ENCODE measurements at regions not wholly inside any gene's neighbourhood (a gene's known extent, or its start where the extent isn't known, plus 50 kb on each side); places are given as distances from the start of the nearest gene placed in this dataset.

DNA sequence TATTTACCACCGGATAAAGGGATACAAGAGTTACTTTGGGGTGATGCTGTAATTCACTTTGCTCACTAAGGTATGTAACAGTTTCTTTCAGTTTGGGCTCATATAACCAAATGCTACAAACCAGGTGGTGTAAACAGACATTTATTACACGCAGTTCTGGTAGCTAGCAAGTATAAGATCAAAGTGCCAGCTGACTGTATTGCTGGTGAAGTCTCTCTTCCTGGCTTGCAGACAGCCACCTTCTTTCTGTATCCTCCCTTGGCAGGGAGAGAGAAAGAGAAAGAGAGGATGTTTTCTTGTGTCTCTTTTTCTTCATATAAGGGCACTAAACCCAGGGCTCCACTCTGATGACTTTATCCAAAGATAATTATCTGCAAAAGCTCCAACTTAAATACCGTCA is 552.5 kb upstream of the FTMT start:
- H3K4me3 ChIP-seq (ENCODE audit: low read depth, low read length), result no peak overlapping the region
- no peaks in the 10 kb centered on the region for H3K9me3 ChIP-seq (ENCODE audit: control insufficient read depth, insufficient read depth, low read depth, low read length)
- no peak overlapping the region for H3K27ac ChIP-seq (ENCODE audit: extremely low read depth, low read depth, low read length)
- ChIA-PET POLR2A (no interaction called here), CTCF (no interaction called here)
- TF ChIP-seq ZNF558 (tag by site-specific recombination; IDR thresholded peaks at IDR 0.05) (no peak), SP7 (tag by site-specific recombination; IDR thresholded peaks at IDR 0.05) (no peak), ZNF791 (tag by site-specific recombination; IDR thresholded peaks at IDR 0.05) (no peak), RBAK (tag by site-specific recombination; IDR thresholded peaks at IDR 0.05) (no peak), ZNF785 (tag by site-specific recombination; IDR thresholded peaks at IDR 0.05) (no peak), ZNF555 (tag by site-specific recombination; conservative IDR thresholded peaks at IDR 0.05) (no peak), EGR2 (tag by site-specific recombination; IDR thresholded peaks at IDR 0.05; ENCODE audit: low read depth) (no peak), ZNF529 (tag by site-specific recombination; IDR thresholded peaks at IDR 0.05; ENCODE audit: insufficient replicate concordance) (no peak), ZFHX2 (tag by site-specific recombination; conservative IDR thresholded peaks at IDR 0.05) (no peak), ZNF747 (tag by site-specific recombination; IDR thresholded peaks at IDR 0.05) (no peak), ZNF830 (tag by site-specific recombination; IDR thresholded peaks at IDR 0.05; ENCODE audit: low read depth) (no peak)
- TF ChIP-seq, protein P1, sequence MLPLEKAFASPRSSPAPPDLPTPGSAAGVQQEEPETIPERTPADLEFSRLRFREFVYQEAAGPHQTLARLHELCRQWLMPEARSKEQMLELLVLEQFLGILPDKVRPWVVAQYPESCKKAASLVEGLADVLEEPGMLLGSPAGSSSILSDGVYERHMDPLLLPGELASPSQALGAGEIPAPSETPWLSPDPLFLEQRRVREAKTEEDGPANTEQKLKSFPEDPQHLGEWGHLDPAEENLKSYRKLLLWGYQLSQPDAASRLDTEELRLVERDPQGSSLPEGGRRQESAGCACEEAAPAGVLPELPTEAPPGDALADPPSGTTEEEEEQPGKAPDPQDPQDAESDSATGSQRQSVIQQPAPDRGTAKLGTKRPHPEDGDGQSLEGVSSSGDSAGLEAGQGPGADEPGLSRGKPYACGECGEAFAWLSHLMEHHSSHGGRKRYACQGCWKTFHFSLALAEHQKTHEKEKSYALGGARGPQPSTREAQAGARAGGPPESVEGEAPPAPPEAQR (tag by site-specific recombination; IDR thresholded peaks at IDR 0.05), result no peak
- TF ChIP-seq, protein P2, sequence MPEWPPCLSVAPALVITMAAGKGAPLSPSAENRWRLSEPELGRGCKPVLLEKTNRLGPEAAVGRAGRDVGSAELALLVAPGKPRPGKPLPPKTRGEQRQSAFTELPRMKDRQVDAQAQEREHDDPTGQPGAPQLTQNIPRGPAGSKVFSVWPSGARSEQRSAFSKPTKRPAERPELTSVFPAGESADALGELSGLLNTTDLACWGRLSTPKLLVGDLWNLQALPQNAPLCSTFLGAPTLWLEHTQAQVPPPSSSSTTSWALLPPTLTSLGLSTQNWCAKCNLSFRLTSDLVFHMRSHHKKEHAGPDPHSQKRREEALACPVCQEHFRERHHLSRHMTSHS (tag by site-specific recombination; IDR thresholded peaks at IDR 0.05), result no peak
- TF ChIP-seq, protein P3, sequence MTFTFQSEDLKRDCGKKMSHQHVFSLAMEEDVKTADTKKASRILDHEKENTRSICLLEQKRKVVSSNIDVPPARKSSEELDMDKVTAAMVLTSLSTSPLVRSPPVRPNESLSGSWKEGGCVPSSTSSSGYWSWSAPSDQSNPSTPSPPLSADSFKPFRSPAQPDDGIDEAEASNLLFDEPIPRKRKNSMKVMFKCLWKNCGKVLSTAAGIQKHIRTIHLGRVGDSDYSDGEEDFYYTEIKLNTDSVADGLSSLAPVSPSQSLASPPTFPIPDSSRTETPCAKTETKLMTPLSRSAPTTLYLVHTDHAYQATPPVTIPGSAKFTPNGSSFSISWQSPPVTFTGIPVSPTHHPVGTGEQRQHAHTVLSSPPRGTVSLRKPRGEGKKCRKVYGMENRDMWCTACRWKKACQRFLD (tag by site-specific recombination; IDR thresholded peaks at IDR 0.05), result no peak
- TF ChIP-seq, protein P4, sequence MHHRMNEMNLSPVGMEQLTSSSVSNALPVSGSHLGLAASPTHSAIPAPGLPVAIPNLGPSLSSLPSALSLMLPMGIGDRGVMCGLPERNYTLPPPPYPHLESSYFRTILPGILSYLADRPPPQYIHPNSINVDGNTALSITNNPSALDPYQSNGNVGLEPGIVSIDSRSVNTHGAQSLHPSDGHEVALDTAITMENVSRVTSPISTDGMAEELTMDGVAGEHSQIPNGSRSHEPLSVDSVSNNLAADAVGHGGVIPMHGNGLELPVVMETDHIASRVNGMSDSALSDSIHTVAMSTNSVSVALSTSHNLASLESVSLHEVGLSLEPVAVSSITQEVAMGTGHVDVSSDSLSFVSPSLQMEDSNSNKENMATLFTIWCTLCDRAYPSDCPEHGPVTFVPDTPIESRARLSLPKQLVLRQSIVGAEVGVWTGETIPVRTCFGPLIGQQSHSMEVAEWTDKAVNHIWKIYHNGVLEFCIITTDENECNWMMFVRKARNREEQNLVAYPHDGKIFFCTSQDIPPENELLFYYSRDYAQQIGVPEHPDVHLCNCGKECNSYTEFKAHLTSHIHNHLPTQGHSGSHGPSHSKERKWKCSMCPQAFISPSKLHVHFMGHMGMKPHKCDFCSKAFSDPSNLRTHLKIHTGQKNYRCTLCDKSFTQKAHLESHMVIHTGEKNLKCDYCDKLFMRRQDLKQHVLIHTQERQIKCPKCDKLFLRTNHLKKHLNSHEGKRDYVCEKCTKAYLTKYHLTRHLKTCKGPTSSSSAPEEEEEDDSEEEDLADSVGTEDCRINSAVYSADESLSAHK (tag by site-specific recombination; IDR thresholded peaks at IDR 0.05), result no peak
- TF ChIP-seq, protein P5, sequence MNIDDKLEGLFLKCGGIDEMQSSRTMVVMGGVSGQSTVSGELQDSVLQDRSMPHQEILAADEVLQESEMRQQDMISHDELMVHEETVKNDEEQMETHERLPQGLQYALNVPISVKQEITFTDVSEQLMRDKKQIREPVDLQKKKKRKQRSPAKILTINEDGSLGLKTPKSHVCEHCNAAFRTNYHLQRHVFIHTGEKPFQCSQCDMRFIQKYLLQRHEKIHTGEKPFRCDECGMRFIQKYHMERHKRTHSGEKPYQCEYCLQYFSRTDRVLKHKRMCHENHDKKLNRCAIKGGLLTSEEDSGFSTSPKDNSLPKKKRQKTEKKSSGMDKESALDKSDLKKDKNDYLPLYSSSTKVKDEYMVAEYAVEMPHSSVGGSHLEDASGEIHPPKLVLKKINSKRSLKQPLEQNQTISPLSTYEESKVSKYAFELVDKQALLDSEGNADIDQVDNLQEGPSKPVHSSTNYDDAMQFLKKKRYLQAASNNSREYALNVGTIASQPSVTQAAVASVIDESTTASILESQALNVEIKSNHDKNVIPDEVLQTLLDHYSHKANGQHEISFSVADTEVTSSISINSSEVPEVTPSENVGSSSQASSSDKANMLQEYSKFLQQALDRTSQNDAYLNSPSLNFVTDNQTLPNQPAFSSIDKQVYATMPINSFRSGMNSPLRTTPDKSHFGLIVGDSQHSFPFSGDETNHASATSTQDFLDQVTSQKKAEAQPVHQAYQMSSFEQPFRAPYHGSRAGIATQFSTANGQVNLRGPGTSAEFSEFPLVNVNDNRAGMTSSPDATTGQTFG (tag by site-specific recombination; IDR thresholded peaks at IDR 0.05; ENCODE audit: borderline replicate concordance), result no peak
- H3K36me3 ChIP-seq (ENCODE audit: control insufficient read depth in 2 of 2, insufficient read depth in 1 of 2, low read length in 2 of 2), result no peaks in the 10 kb centered on the region
- H3K4me1 ChIP-seq (ENCODE audit: control insufficient read depth, insufficient read depth, low read length), result no peaks in the 10 kb centered on the region

DNA sequence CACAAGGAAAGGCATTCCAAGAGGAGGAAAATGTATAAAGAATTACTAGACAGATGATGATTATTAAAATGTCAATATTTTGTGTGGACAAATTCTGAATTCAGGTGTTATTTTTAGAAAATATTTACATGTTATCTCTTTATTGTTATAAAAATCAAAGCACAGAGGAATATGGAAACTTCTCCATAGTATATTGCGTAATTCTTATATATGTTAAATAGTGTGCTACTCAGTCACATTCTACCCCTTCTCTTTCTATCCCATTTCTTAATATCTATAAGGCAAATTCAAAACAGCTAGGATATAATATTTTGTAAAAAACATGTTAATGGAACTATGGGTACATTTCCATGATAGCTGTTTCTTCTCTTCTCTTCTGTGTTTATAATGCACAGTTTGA is 546.8 kb upstream of the FTMT start:
- POLR2A ChIA-PET, result no interaction called here
- CTCF ChIA-PET, result interaction anchor here (0.6 kb wide), 2 partner anchors 8 to 1057 kb away, joined by 3 to 4 read pairs; no protein-coding TSS in a partner anchor
- no peaks in the 10 kb centered on the region for H3K9me3 ChIP-seq (ENCODE audit: control insufficient read depth, insufficient read depth, low read depth, low read length)
- no peak overlapping the region for H3K4me3 ChIP-seq (ENCODE audit: low read depth, low read length)
- H3K36me3 ChIP-seq (ENCODE audit: control insufficient read depth in 2 of 2, insufficient read depth in 1 of 2, low read length in 2 of 2), result no peaks in the 10 kb centered on the region
- TF ChIP-seq ZBTB7A (tag by site-specific recombination; IDR thresholded peaks at IDR 0.05; ENCODE audit: low read depth) (no peak), ZNF169 (tag by site-specific recombination; IDR thresholded peaks at IDR 0.05) (no peak), ZNF600 (tag by site-specific recombination; IDR thresholded peaks at IDR 0.05) (no peak), ZNF837 (tag by site-specific recombination; IDR thresholded peaks at IDR 0.05) (no peak), SP2 (tag by site-specific recombination; IDR thresholded peaks at IDR 0.05) (no peak), ZBTB48 (tag by site-specific recombination; IDR thresholded peaks at IDR 0.05) (no peak)
- TF ChIP-seq, protein P6, sequence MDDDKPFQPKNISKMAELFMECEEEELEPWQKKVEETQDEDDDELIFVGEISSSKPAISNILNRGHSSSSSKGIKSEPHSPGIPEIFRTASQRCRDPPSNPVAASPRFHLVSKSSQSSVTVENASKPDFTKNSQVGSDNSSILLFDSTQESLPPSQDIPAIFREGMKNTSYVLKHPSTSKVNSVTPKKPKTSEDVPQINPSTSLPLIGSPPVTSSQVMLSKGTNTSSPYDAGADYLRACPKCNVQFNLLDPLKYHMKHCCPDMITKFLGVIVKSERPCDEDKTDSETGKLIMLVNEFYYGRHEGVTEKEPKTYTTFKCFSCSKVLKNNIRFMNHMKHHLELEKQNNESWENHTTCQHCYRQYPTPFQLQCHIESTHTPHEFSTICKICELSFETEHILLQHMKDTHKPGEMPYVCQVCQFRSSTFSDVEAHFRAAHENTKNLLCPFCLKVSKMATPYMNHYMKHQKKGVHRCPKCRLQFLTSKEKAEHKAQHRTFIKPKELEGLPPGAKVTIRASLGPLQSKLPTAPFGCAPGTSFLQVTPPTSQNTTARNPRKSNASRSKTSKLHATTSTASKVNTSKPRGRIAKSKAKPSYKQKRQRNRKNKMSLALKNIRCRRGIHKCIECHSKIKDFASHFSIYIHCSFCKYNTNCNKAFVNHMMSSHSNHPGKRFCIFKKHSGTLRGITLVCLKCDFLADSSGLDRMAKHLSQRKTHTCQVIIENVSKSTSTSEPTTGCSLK (tag by site-specific recombination; IDR thresholded peaks at IDR 0.05), result no peak
- no peak overlapping the region for H3K27ac ChIP-seq (ENCODE audit: extremely low read depth, low read depth, low read length)
- no peaks in the 10 kb centered on the region for H3K4me1 ChIP-seq (ENCODE audit: control insufficient read depth, insufficient read depth, low read length)
